GM23338 (cell line): ENCODE measurements at regions not wholly inside any gene's neighbourhood (a gene's known extent, or its start where the extent isn't known, plus 50 kb on each side); places are given as distances from the start of the nearest gene placed in this dataset.

Experiments used
- CREB1 ChIP-seq: fragments of 250-450 bp; sonication (Bioruptor Pico); IDR thresholded peaks from 2 replicates; pipeline ENCODE4 v1.5.0; 2020; ENCODE audit warnings: low read depth, mild to moderate bottlenecking, moderate library complexity
- EZH2 ChIP-seq: fragments of 200-600 bp; sonication (generic); IDR thresholded peaks from one replicate; pipeline ENCODE4 v1.8.0; 2017; ENCODE audit warnings: antibody characterized with exemption, mild to moderate bottlenecking, low read depth; ENCODE audit not compliant: unreplicated experiment
- EZH2phosphoT487 ChIP-seq: fragments of 200-600 bp; sonication (generic); IDR thresholded peaks from one replicate; pipeline ENCODE4 v1.8.1; 2018; ENCODE audit warnings: antibody characterized with exemption; ENCODE audit not compliant: unreplicated experiment
- JUNB ChIP-seq: IDR thresholded peaks from one replicate; pipeline ENCODE4 v1.6.1; 2016; ENCODE audit warnings: antibody characterized with exemption; ENCODE audit not compliant: unreplicated experiment
- POLR2AphosphoS5 ChIP-seq: IDR thresholded peaks from 2 replicates; pipeline ENCODE4 v1.6.1; 2016; ENCODE audit warnings: antibody characterized with exemption, low read depth
- STAT1 ChIP-seq: IDR thresholded peaks from one replicate; pipeline ENCODE4 v1.6.1; 2016; ENCODE audit warnings: antibody characterized with exemption; ENCODE audit not compliant: unreplicated experiment
- ZNF331 ChIP-seq: fragments of 250-450 bp; sonication (Bioruptor Pico); IDR thresholded peaks from 2 replicates; pipeline ENCODE4 v1.5.0; 2020; ENCODE audit warnings: low read depth, mild to moderate bottlenecking, moderate library complexity
- TF ChIP-seq, protein P1 (sequence below), 2 experiments: fragments of 200-600 bp in 1 of 2; sonication (generic) in 1 of 2; conservative IDR thresholded peaks; 2 replicates each; pipeline versions ENCODE4 v1.5.1 to v1.6.1; 2016 to 2017; ENCODE audit warnings: antibody characterized with exemption in 2 of 2, low read depth in 2 of 2, mild to moderate bottlenecking in 2 of 2, moderate library complexity in 1 of 2
- TF ChIP-seq, protein P2 (sequence below): IDR thresholded peaks from one replicate; pipeline ENCODE4 v1.6.1; 2018; ENCODE audit warnings: antibody characterized with exemption; ENCODE audit not compliant: unreplicated experiment
- TF ChIP-seq, protein P3 (sequence below): IDR thresholded peaks from 2 replicates; pipeline ENCODE4 v1.6.1; 2016; ENCODE audit warnings: antibody characterized with exemption

DNA sequence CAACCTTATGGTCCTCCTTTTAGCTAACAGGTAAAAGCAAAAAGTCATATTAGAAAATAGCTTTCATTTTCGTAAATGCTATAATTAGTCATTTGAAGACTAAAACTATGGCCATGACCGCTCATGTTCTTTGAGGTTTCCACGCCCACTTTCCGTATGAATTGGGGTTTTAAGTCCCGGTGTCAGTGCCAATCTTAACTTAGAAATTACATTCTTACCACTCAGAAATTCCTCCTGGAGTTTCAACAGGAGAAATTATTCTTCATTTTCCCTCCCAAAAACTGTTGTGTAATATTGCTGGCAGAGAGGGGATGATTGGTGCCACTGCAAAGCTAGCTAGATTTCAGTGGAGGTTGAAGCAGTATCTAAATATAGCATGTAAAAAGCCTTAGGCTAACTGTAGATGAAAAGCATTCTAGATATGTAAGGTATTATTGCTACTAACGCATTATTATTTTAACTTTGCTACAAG, 71.0 kb upstream of the MDFIC2 start:
- TF ChIP-seq EZH2phosphoT487, result no peak
- TF ChIP-seq, protein P1, sequence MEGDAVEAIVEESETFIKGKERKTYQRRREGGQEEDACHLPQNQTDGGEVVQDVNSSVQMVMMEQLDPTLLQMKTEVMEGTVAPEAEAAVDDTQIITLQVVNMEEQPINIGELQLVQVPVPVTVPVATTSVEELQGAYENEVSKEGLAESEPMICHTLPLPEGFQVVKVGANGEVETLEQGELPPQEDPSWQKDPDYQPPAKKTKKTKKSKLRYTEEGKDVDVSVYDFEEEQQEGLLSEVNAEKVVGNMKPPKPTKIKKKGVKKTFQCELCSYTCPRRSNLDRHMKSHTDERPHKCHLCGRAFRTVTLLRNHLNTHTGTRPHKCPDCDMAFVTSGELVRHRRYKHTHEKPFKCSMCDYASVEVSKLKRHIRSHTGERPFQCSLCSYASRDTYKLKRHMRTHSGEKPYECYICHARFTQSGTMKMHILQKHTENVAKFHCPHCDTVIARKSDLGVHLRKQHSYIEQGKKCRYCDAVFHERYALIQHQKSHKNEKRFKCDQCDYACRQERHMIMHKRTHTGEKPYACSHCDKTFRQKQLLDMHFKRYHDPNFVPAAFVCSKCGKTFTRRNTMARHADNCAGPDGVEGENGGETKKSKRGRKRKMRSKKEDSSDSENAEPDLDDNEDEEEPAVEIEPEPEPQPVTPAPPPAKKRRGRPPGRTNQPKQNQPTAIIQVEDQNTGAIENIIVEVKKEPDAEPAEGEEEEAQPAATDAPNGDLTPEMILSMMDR (conservative IDR thresholded peaks at IDR 0.05; ENCODE audit: low read depth in 2 of 2), result no peak
- TF ChIP-seq, protein P2, sequence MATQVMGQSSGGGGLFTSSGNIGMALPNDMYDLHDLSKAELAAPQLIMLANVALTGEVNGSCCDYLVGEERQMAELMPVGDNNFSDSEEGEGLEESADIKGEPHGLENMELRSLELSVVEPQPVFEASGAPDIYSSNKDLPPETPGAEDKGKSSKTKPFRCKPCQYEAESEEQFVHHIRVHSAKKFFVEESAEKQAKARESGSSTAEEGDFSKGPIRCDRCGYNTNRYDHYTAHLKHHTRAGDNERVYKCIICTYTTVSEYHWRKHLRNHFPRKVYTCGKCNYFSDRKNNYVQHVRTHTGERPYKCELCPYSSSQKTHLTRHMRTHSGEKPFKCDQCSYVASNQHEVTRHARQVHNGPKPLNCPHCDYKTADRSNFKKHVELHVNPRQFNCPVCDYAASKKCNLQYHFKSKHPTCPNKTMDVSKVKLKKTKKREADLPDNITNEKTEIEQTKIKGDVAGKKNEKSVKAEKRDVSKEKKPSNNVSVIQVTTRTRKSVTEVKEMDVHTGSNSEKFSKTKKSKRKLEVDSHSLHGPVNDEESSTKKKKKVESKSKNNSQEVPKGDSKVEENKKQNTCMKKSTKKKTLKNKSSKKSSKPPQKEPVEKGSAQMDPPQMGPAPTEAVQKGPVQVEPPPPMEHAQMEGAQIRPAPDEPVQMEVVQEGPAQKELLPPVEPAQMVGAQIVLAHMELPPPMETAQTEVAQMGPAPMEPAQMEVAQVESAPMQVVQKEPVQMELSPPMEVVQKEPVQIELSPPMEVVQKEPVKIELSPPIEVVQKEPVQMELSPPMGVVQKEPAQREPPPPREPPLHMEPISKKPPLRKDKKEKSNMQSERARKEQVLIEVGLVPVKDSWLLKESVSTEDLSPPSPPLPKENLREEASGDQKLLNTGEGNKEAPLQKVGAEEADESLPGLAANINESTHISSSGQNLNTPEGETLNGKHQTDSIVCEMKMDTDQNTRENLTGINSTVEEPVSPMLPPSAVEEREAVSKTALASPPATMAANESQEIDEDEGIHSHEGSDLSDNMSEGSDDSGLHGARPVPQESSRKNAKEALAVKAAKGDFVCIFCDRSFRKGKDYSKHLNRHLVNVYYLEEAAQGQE, result no peak
- TF ChIP-seq POLR2AphosphoS5, result no peak
- no peak for TF ChIP-seq EZH2
- TF ChIP-seq, protein P3, sequence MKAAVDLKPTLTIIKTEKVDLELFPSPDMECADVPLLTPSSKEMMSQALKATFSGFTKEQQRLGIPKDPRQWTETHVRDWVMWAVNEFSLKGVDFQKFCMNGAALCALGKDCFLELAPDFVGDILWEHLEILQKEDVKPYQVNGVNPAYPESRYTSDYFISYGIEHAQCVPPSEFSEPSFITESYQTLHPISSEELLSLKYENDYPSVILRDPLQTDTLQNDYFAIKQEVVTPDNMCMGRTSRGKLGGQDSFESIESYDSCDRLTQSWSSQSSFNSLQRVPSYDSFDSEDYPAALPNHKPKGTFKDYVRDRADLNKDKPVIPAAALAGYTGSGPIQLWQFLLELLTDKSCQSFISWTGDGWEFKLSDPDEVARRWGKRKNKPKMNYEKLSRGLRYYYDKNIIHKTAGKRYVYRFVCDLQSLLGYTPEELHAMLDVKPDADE, result no peak
- no peak for TF ChIP-seq JUNB
- no peak for TF ChIP-seq STAT1
- no peak for TF ChIP-seq ZNF331 (CRISPR knock-in tag)
- TF ChIP-seq CREB1, result no peak
